GM10248 (cell line): ENCODE measurements at regions not wholly inside any gene's neighbourhood (a gene's known extent, or its start where the extent isn't known, plus 50 kb on each side); places are given as distances from the start of the nearest gene placed in this dataset.

ENCODE experiments used
- CTCF ChIA-PET: fragments of 300-600 bp; sonication (Branson Sonifier 250); formaldehyde crosslinking; extraction: SDS; loops from one replicate; lab custom pipeline; 2021; ENCODE audit warnings: antibody characterized with exemption; lab: Yijun Ruan, JAX
- POLR2A ChIA-PET: fragments of 350-650 bp; sonication (Branson Sonifier 250); formaldehyde crosslinking; extraction: SDS; loops from one replicate; lab custom pipeline; 2020; ENCODE audit warnings: antibody characterized with exemption; lab: Yijun Ruan, JAX
- DNase-seq: peaks from one replicate; pipeline ENCODE4 v3.0.0; 2012; ENCODE audit errors: extremely low spot score
- CTCF ChIP-seq: IDR thresholded peaks from 2 replicates; pipeline ENCODE4 v1.5.1; 2012; ENCODE audit warnings: mild to moderate bottlenecking, low read depth; ENCODE audit errors: extremely low read depth, missing control alignments, control extremely low read depth

GRCh38 chr2:221853297-221853696, 281.2 kb upstream of the EPHA4 start:
- CTCF ChIA-PET: interaction anchor here (0.6 kb wide), 1 partner anchor 18 kb away, joined by 3 read pairs; no protein-coding TSS in a partner anchor
- TF ChIP-seq CTCF: no peak
- POLR2A ChIA-PET: no interaction called here
- no peak for DNase-seq

- POLR2A ChIA-PET: no interaction called here
- TF ChIP-seq CTCF: no peak
- CTCF ChIA-PET: no interaction called here
- no peak for DNase-seq
Measured at GRCh38 chr2:221851531-221852045, 279.5 kb upstream of the EPHA4 start.

- POLR2A ChIA-PET: no interaction called here
- CTCF ChIA-PET: no interaction called here
- TF ChIP-seq CTCF: no peak
- DNase-seq: no peak
Measured at GRCh38 chr2:221850076-221850475, 278.0 kb upstream of the EPHA4 start.

GRCh38 chr2:221848286-221848685, 276.2 kb upstream of the EPHA4 start:
- DNase-seq: no peak
- no peak for TF ChIP-seq CTCF
- CTCF ChIA-PET: interaction anchor here (1.0 to 1.6 kb wide), 3 partner anchors 7 to 12 kb away, joined by 3 to 6 read pairs (median 3); no protein-coding TSS in a partner anchor
- POLR2A ChIA-PET: no interaction called here

GRCh38 chr2:221845021-221845365, 272.9 kb upstream of the EPHA4 start:
- CTCF ChIA-PET: no interaction called here
- POLR2A ChIA-PET: no interaction called here
- no peak for DNase-seq
- TF ChIP-seq CTCF: no peak

DNA sequence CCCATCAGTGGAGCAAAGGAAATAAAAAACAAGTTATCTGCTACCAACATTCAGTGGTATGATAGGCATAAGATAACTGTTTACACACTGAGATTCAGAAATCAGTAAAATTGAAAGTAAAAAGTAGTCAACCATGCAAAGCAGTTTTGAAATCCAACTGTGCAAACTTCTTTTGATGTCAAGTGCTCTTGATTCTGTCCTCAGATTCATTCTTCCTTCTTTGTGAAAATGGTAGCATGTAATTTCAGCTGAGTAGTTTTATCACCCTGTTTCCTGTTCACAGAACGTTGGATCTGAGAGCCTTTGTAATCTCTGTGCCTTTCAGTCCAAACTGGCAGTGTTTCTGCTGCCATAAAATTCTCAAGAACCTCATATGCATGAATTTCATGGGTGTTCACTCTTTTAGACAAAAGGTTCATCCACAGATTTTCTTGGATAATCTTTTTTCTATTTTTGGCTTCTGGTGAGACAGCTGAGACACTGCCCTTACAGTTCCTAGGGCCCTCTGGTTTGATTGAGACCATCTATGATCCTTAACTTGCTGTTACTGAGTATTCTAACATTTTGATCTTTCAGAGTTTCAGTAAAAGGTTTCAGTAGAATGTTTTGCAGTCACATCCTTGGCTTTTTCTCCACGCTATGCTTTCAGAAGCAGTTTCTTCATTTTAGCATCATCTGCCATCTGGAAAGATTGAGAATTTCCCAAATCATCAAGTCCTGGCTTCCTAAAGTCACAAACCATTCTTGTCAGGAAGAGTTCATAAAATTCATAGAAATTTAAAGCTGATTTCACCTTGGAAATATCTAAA, 272.3 kb upstream of the EPHA4 start:
- ChIA-PET POLR2A (no interaction called here), CTCF (no interaction called here)
- no peak for TF ChIP-seq CTCF
- DNase-seq: no peak
